Renal pelvis (tissue), 1 donor: ENCODE measurements at regions not wholly inside any gene's neighbourhood (a gene's known extent, or its start where the extent isn't known, plus 50 kb on each side); places are given as distances from the start of the nearest gene placed in this dataset.

ENCODE experiments used
- DNase-seq: peaks from one replicate; pipeline ENCODE4 v3.0.0-alpha.2; 2013

- no peak for DNase-seq
Observed at GRCh38 chr1:79129914-79130313, 123.4 kb upstream of the ADGRL4 start.

- DNase-seq, result no peak
Observed at GRCh38 chr1:79128722-79129121, 122.2 kb upstream of the ADGRL4 start.

- DNase-seq, result no peak
Observed at GRCh38 chr1:79124756-79125155, 118.2 kb upstream of the ADGRL4 start.

GRCh38 chr1:79122521-79122920, 116.0 kb upstream of the ADGRL4 start:
- DNase-seq, result no peak

GRCh38 chr1:79117376-79117775, 110.8 kb upstream of the ADGRL4 start:
- no peak for DNase-seq

- peak; percentile 42 for DNase-seq
Observed at GRCh38 chr1:79113836-79114235, 107.3 kb upstream of the ADGRL4 start.

GRCh38 chr1:79110749-79111148, 104.2 kb upstream of the ADGRL4 start:
- DNase-seq, result no peak

GRCh38 chr1:79109445-79109844, 102.9 kb upstream of the ADGRL4 start:
- DNase-seq, result no peak

- DNase-seq, result no peak
Observed at GRCh38 chr1:79105500-79105899, 99.0 kb upstream of the ADGRL4 start.

- no peak for DNase-seq
Observed at GRCh38 chr1:79104617-79105016, 98.1 kb upstream of the ADGRL4 start.

- DNase-seq, result no peak
Observed at GRCh38 chr1:79100385-79100784, 93.9 kb upstream of the ADGRL4 start.

- DNase-seq, result no peak
Observed at GRCh38 chr1:79090985-79091384, 84.5 kb upstream of the ADGRL4 start.

GRCh38 chr1:79089946-79090345, 83.4 kb upstream of the ADGRL4 start:
- no peak for DNase-seq

- DNase-seq, result no peak
Observed at GRCh38 chr1:79082233-79082632, 75.7 kb upstream of the ADGRL4 start.

- DNase-seq, result peak; percentile 72
Observed at GRCh38 chr1:79079770-79080169, 73.2 kb upstream of the ADGRL4 start.

- DNase-seq, result no peak
Observed at GRCh38 chr1:79074975-79075374, 68.4 kb upstream of the ADGRL4 start.

GRCh38 chr1:79069828-79070227, 63.3 kb upstream of the ADGRL4 start:
- DNase-seq, result no peak

- DNase-seq, result no peak
Observed at GRCh38 chr1:79059341-79059740, 52.8 kb upstream of the ADGRL4 start.
